ENCODE measurements at regions not wholly inside any gene's neighbourhood (a gene's known extent, or its start where the extent isn't known, plus 50 kb on each side); places are given as distances from the start of the nearest gene placed in this dataset.
"Not testable (repeated sequence)": the region's sequence is repeated elsewhere in the genome, so short reads cannot be mapped to it uniquely, and the experiment has no call there.

DNA sequence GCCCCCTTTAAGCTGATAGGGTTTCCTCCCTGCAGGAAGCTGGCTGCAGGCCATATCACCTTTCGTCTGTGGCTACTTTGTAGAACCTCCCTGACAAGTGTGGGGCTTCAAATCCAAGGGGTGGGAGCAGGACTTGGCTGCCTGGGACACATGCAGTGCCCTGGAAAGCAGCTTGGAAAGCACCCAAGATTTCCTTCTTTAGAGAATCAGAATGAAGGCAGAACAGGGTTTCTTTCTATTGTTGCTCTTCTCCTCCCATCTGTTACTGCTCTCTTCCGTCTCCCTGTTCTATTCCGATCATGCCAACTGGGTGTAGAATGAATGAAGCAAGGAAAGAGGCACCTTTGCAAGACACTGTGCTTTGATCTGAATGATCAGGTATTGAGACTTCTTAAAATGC lies 282.2 kb downstream of the MED10 start:
- Histone ChIP-seq H3K4me2 (ENCODE audit: low read length) (no peak overlapping the region), H3K27ac (ENCODE audit: low read depth, low read length) (no peak overlapping the region), H3K9me3 (ENCODE audit: insufficient read depth, low read depth, low read length) (no peaks in the 10 kb centered on the region), H2AFZ (ENCODE audit: low read depth, low read length) (no peak overlapping the region), H3K4me1 (ENCODE audit: insufficient read depth, low read length) (no peaks in the 10 kb centered on the region), H3K27me3 (ENCODE audit: insufficient read depth, low read length) (no peaks in the 10 kb centered on the region), H3K9ac (ENCODE audit: low read length) (no peak overlapping the region), H3K79me2 (ENCODE audit: insufficient read depth, low read length) (no peaks in the 10 kb centered on the region), H3K36me3 (ENCODE audit: insufficient read depth, low read length) (no peaks in the 10 kb centered on the region), H4K20me1 (ENCODE audit: insufficient read depth, low read length) (no peaks in the 10 kb centered on the region), H3K4me3 (ENCODE audit: insufficient read depth, low read depth, low read length) (no peak overlapping the region)
- no peaks in the 10 kb centered on the region for H3K9me3 Mint-ChIP-seq (ENCODE audit: unreplicated experiment)
- no peaks in the 10 kb centered on the region for H3K4me1 Mint-ChIP-seq (ENCODE audit: low read depth, unreplicated experiment)
- peaks cover 2% of the 10 kb centered on the region for H3K27me3 Mint-ChIP-seq (ENCODE audit: low read depth, unreplicated experiment)
- H3K4me3 Mint-ChIP-seq (ENCODE audit: unreplicated experiment) = no peak overlapping the region
- FAIRE-seq (no peak), DNase-seq (ENCODE audit: low read depth) (no peak)
- no peaks in the 10 kb centered on the region for H3K36me3 Mint-ChIP-seq (ENCODE audit: low read depth, unreplicated experiment)
- H3K27ac Mint-ChIP-seq (ENCODE audit: unreplicated experiment) = no peak overlapping the region
- TF ChIP-seq EZH2 (IDR thresholded peaks at IDR 0.05; ENCODE audit: insufficient read depth, low read length) = no peak
- TF ChIP-seq, protein P1, sequence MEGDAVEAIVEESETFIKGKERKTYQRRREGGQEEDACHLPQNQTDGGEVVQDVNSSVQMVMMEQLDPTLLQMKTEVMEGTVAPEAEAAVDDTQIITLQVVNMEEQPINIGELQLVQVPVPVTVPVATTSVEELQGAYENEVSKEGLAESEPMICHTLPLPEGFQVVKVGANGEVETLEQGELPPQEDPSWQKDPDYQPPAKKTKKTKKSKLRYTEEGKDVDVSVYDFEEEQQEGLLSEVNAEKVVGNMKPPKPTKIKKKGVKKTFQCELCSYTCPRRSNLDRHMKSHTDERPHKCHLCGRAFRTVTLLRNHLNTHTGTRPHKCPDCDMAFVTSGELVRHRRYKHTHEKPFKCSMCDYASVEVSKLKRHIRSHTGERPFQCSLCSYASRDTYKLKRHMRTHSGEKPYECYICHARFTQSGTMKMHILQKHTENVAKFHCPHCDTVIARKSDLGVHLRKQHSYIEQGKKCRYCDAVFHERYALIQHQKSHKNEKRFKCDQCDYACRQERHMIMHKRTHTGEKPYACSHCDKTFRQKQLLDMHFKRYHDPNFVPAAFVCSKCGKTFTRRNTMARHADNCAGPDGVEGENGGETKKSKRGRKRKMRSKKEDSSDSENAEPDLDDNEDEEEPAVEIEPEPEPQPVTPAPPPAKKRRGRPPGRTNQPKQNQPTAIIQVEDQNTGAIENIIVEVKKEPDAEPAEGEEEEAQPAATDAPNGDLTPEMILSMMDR (IDR thresholded peaks at IDR 0.05; ENCODE audit: insufficient read depth, low read depth, low read length) = no peak

DNA sequence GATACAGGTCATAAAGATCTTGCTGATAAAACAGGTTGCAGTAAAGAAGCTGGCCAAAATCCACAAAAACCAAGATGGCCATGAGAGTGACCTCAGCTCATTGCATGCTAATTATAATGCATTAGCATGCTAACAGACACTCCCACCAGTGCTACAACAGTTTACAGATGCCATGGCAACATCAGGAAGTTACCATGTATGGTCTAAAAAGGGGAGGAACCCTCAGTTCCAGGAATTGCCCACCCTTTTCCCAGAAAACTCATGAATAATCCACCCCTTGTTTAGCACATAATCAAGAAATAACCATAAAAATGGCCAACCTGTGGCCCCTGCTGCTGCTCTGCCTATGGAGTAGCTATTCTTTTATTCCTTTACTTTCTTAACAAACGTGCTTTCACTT lies 284.2 kb downstream of the MED10 start:
- not testable (repeated sequence) for H3K27ac ChIP-seq (ENCODE audit: low read depth, low read length); H3K9me3 Mint-ChIP-seq (ENCODE audit: unreplicated experiment); DNase-seq (ENCODE audit: low read depth); H3K4me3 ChIP-seq (ENCODE audit: insufficient read depth, low read depth, low read length); H3K4me1 Mint-ChIP-seq (ENCODE audit: low read depth, unreplicated experiment); H3K36me3 Mint-ChIP-seq (ENCODE audit: low read depth, unreplicated experiment); H2AFZ ChIP-seq (ENCODE audit: low read depth, low read length); H3K9me3 ChIP-seq (ENCODE audit: insufficient read depth, low read depth, low read length); FAIRE-seq; H3K9ac ChIP-seq (ENCODE audit: low read length); H3K27me3 ChIP-seq (ENCODE audit: insufficient read depth, low read length); H3K79me2 ChIP-seq (ENCODE audit: insufficient read depth, low read length); H4K20me1 ChIP-seq (ENCODE audit: insufficient read depth, low read length); H3K4me2 ChIP-seq (ENCODE audit: low read length); H3K36me3 ChIP-seq (ENCODE audit: insufficient read depth, low read length); H3K4me1 ChIP-seq (ENCODE audit: insufficient read depth, low read length); H3K27ac Mint-ChIP-seq (ENCODE audit: unreplicated experiment); H3K4me3 Mint-ChIP-seq (ENCODE audit: unreplicated experiment)
- peaks cover 13% of the 10 kb centered on the region for H3K27me3 Mint-ChIP-seq (ENCODE audit: low read depth, unreplicated experiment)

DNA sequence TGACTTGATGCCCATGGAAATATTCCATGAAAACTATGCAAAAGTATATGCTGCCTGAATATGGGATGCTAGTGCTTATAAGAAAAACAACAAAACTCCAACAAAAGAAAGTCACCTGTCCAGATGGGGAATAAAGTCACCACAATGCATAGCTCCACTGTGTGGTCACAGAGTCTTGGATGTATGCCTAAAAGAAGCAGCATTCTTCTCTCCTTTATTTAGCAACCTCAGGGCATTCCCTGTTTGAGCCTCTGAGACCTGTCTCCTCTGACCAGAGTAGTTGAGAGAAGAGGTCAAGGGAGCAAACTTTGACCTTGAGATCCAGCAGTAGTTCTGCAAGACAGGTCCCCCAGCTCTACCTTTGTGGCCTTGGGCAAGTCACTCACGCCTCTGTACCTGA lies 287.5 kb downstream of the MED10 start:
- H3K4me1 Mint-ChIP-seq (ENCODE audit: low read depth, unreplicated experiment) = no peaks in the 10 kb centered on the region
- no peaks in the 10 kb centered on the region for H3K36me3 Mint-ChIP-seq (ENCODE audit: low read depth, unreplicated experiment)
- no peaks in the 10 kb centered on the region for H3K9me3 ChIP-seq (ENCODE audit: insufficient read depth, low read depth, low read length)
- H3K27me3 Mint-ChIP-seq (ENCODE audit: low read depth, unreplicated experiment) = peaks cover 13% of the 10 kb centered on the region
- no peak overlapping the region for H3K9ac ChIP-seq (ENCODE audit: low read length)
- no peaks in the 10 kb centered on the region for H3K4me1 ChIP-seq (ENCODE audit: insufficient read depth, low read length)
- H3K4me2 ChIP-seq (ENCODE audit: low read length) = no peak overlapping the region
- H4K20me1 ChIP-seq (ENCODE audit: insufficient read depth, low read length) = no peaks in the 10 kb centered on the region
- no peak for DNase-seq (ENCODE audit: low read depth)
- no peak overlapping the region for H3K4me3 ChIP-seq (ENCODE audit: insufficient read depth, low read depth, low read length)
- no peak overlapping the region for H3K27ac Mint-ChIP-seq (ENCODE audit: unreplicated experiment)
- H3K9me3 Mint-ChIP-seq (ENCODE audit: unreplicated experiment) = no peaks in the 10 kb centered on the region
- no peaks in the 10 kb centered on the region for H3K36me3 ChIP-seq (ENCODE audit: insufficient read depth, low read length)
- FAIRE-seq = no peak
- no peak overlapping the region for H3K27ac ChIP-seq (ENCODE audit: low read depth, low read length)
- H3K79me2 ChIP-seq (ENCODE audit: insufficient read depth, low read length) = no peaks in the 10 kb centered on the region
- H3K27me3 ChIP-seq (ENCODE audit: insufficient read depth, low read length) = no peaks in the 10 kb centered on the region
- H2AFZ ChIP-seq (ENCODE audit: low read depth, low read length) = no peak overlapping the region
- no peak overlapping the region for H3K4me3 Mint-ChIP-seq (ENCODE audit: unreplicated experiment)
- TF ChIP-seq EZH2 (IDR thresholded peaks at IDR 0.05; ENCODE audit: insufficient read depth, low read length) = no peak
- TF ChIP-seq, protein P1 (IDR thresholded peaks at IDR 0.05; ENCODE audit: insufficient read depth, low read depth, low read length) = no peak
